GM12878 (cell line): ENCODE measurements at regions not wholly inside any gene's neighbourhood (a gene's known extent, or its start where the extent isn't known, plus 50 kb on each side); places are given as distances from the start of the nearest gene placed in this dataset.

ENCODE experiments used
- ATAC-seq: fragments of 200-7000 bp; cut with Tn5 transposase; 3 replicates; pipeline ENCODE4 v1.9.1; 2020; ENCODE audit warnings: mild to moderate bottlenecking, moderate library complexity
- BruUV-seq: library from RNA; stranded (reverse); fragments of 400-500 nt; replicated peaks from 2 replicates; lab custom pipeline; 2021; lab: Mats Ljungman, UMichigan
- CTCF ChIA-PET: fragments of 300-600 bp; sonication (Branson Sonifier 250); formaldehyde crosslinking; extraction: SDS; loops from one replicate; lab custom pipeline; 2021; ENCODE audit warnings: inconsistent platforms; lab: Yijun Ruan, JAX
- POLR2A ChIA-PET: fragments of 350-600 bp; formaldehyde crosslinking; extraction: SDS; loops from one replicate; lab custom pipeline; 2021; ENCODE audit warnings: inconsistent platforms; lab: Charles Lee
- RAD21 ChIA-PET: fragments of 300-600 bp; sonication (Branson Sonifier 250); formaldehyde crosslinking; loops from one replicate; lab custom pipeline; 2023; ENCODE audit warnings: antibody characterized with exemption; ENCODE audit not compliant: unreplicated experiment; lab: Charles Lee
- SMC1A ChIA-PET: fragments of 300-600 bp; sonication (Branson Sonifier 250); formaldehyde crosslinking; loops from one replicate; lab custom pipeline; 2023; ENCODE audit not compliant: unreplicated experiment, uncharacterized antibody; lab: Charles Lee
- DNase-seq: peaks from one replicate; pipeline ENCODE4 v3.0.0-alpha.2; 2011; ENCODE audit warnings: low read depth, low spot score
- FAIRE-seq: peaks from 3 replicates; lab custom pipeline; 2011; peaks lifted over from hg19 to GRCh38; lab: Jason Lieb, UNC
- H2AFZ ChIP-seq: 2 replicates; pipeline ENCODE4 v1.6.0; 2011; ENCODE audit warnings: low read depth, low read length, control low read depth; ENCODE audit not compliant: control insufficient read depth
- H3K27ac ChIP-seq: 2 replicates; pipeline ENCODE4 v1.5.1; 2011; ENCODE audit warnings: control low read depth; ENCODE audit not compliant: control insufficient read depth, insufficient read depth
- H3K27me3 ChIP-seq, 2 experiments: replicated peaks in 1 of 2; 2 replicates each; pipeline versions ENCODE4 v1.6.0 to v1.6.1; 2011; ENCODE audit warnings: low read length in 1 of 2; ENCODE audit not compliant: control insufficient read depth in 2 of 2, insufficient read depth in 2 of 2
- H3K36me3 ChIP-seq, 2 experiments: 2 replicates each; pipeline ENCODE4 v1.5.1; 2011; ENCODE audit warnings: low read length in 1 of 2; ENCODE audit not compliant: control insufficient read depth in 2 of 2, insufficient read depth in 2 of 2
- H3K4me1 ChIP-seq: 2 replicates; pipeline ENCODE4 v1.6.1; 2011; ENCODE audit warnings: mild to moderate bottlenecking, low read length, moderate library complexity, mixed read lengths; ENCODE audit not compliant: control insufficient read depth, insufficient read depth
- H3K4me2 ChIP-seq: 2 replicates; pipeline ENCODE4 v1.6.0; 2011; ENCODE audit warnings: control low read depth; ENCODE audit not compliant: control insufficient read depth, insufficient read depth
- H3K4me3 ChIP-seq: fragments of 200-600 bp; sonication (generic); 2 replicates; pipeline ENCODE4 v1.5.1; 2016
- H3K79me2 ChIP-seq: 2 replicates; pipeline ENCODE4 v1.6.0; 2011; ENCODE audit warnings: low read length; ENCODE audit not compliant: control insufficient read depth, insufficient read depth
- H3K9ac ChIP-seq: 2 replicates; pipeline ENCODE4 v1.8.0; 2011; ENCODE audit warnings: low read length, control low read depth, mixed read lengths; ENCODE audit not compliant: control insufficient read depth, insufficient read depth
- H3K9me3 ChIP-seq: replicated peaks from 3 replicates; pipeline ENCODE4 v1.5.1; 2011; ENCODE audit warnings: mild to moderate bottlenecking, low read length; ENCODE audit not compliant: control insufficient read depth, insufficient read depth
- H4K20me1 ChIP-seq: 2 replicates; pipeline ENCODE4 v1.6.0; 2011; ENCODE audit not compliant: control insufficient read depth, insufficient read depth
- ASH2L ChIP-seq: fragments of 300-600, 200-600 bp; sonication (generic); IDR thresholded peaks from 2 replicates; pipeline ENCODE4 v1.6.1; 2017; ENCODE audit warnings: low read depth, mild to moderate bottlenecking, borderline replicate concordance
- ATF7 ChIP-seq: fragments of 450-650 bp; IDR thresholded peaks from 2 replicates; pipeline ENCODE4 v1.6.1; 2016; ENCODE audit warnings: low read depth, mild to moderate bottlenecking
- BACH1 ChIP-seq: fragments of 450-650 bp; IDR thresholded peaks from 2 replicates; pipeline ENCODE4 v1.6.1; 2017; ENCODE audit warnings: mild to moderate bottlenecking, borderline replicate concordance
- E2F4 ChIP-seq: IDR thresholded peaks from 2 replicates; pipeline ENCODE4 v1.6.1; 2012; ENCODE audit warnings: low read depth, low read length, improper control_type of control experiment
- EED ChIP-seq: sonication (generic); IDR thresholded peaks from 2 replicates; pipeline ENCODE4 v1.6.1; 2016; ENCODE audit warnings: antibody characterized with exemption, low read depth
- EP300 ChIP-seq, 2 experiments: fragments of 150-350 bp in 1 of 2; IDR thresholded peaks; 2 replicates each; pipeline ENCODE4 v1.6.1; 2011 to 2012; ENCODE audit warnings: low read depth in 2 of 2, low read length in 2 of 2, borderline replicate concordance in 1 of 2, improper control_type of control experiment in 1 of 2, inconsistent platforms in 1 of 2; ENCODE audit not compliant: control insufficient read depth in 1 of 2
- ESRRA ChIP-seq: IDR thresholded peaks from 2 replicates; pipeline ENCODE4 v1.6.1; 2012; ENCODE audit warnings: mild to moderate bottlenecking, low read length, improper control_type of control experiment
- IRF4 ChIP-seq: IDR thresholded peaks from 2 replicates; pipeline ENCODE4 v1.6.1; 2011; ENCODE audit warnings: low read depth, low read length
- JUNB ChIP-seq: IDR thresholded peaks from 2 replicates; pipeline ENCODE4 v1.6.1; 2016; ENCODE audit warnings: antibody characterized with exemption, mild to moderate bottlenecking
- KDM1A ChIP-seq: fragments of 200-600 bp; sonication (generic); IDR thresholded peaks from 2 replicates; pipeline ENCODE4 v1.6.1; 2016; ENCODE audit warnings: borderline replicate concordance
- NKRF ChIP-seq: fragments of 450-650 bp; conservative IDR thresholded peaks from 2 replicates; pipeline ENCODE4 v1.6.1; 2017; ENCODE audit warnings: mild to moderate bottlenecking, moderate library complexity
- POLR2AphosphoS2 ChIP-seq: IDR thresholded peaks from 2 replicates; pipeline ENCODE4 v1.6.1; 2011; ENCODE audit warnings: low read depth, mild to moderate bottlenecking, low read length, improper control_type of control experiment, moderate library complexity
- RBBP5 ChIP-seq: fragments of 200-600 bp; sonication (generic); conservative IDR thresholded peaks from 2 replicates; pipeline ENCODE4 v1.6.1; 2016
- SMARCA5 ChIP-seq: fragments of 450-650 bp; IDR thresholded peaks from 2 replicates; pipeline ENCODE4 v1.6.1; 2017; ENCODE audit warnings: mild to moderate bottlenecking
- ZNF274 ChIP-seq: IDR thresholded peaks from one replicate; pipeline ENCODE4 v1.8.0; 2011; ENCODE audit not compliant: insufficient read length, insufficient read depth
- ZNF384 ChIP-seq: IDR thresholded peaks from 2 replicates; pipeline ENCODE4 v1.6.1; 2012; ENCODE audit warnings: low read depth, mild to moderate bottlenecking, low read length, improper control_type of control experiment, borderline replicate concordance
- ZSCAN29 ChIP-seq: fragments of 450-650 bp; IDR thresholded peaks from 2 replicates; pipeline ENCODE4 v1.6.1; 2017; ENCODE audit warnings: mild to moderate bottlenecking, moderate library complexity
- ZZZ3 ChIP-seq: IDR thresholded peaks from 2 replicates; pipeline ENCODE4 v1.6.1; 2011; ENCODE audit warnings: low read depth; ENCODE audit not compliant: control insufficient read depth, insufficient read length
- WGBS: methylation state at CpG from one replicate; pipeline ENCODE4 v1.1.6; 2016; ENCODE audit warnings: low lambda C conversion rate; ENCODE audit not compliant: insufficient replicate concordance, insufficient coverage; ENCODE audit errors: missing lambda C conversion rate; 5-methylcytosine and 5-hydroxymethylcytosine counted together
- in situ Hi-C: fragments of 300-500 bp; cut with MboI; formaldehyde crosslinking; loops from 9 replicates; pipeline ENCODE4 v1.14.3; 2018; ENCODE audit warnings: mixed read lengths
- intact Hi-C: fragments of 100-400 bp; cut with micrococcal nuclease; formaldehyde crosslinking; loops from one replicate; pipeline ENCODE4 v1.14.2; 2022; ENCODE audit not compliant: unreplicated experiment

- H3K4me3 ChIP-seq = no peak overlapping the region
- in situ Hi-C loops (no loop called here), intact Hi-C loops (no loop called here)
- POLR2A ChIA-PET = no interaction called here
- H3K27me3 ChIP-seq = no peaks in the 10 kb centered on the region
- TF ChIP-seq ATF7 (no peak), BACH1 (no peak), ZZZ3 (no peak), ZSCAN29 (no peak), IRF4 (no peak), E2F4 (no peak)
- H3K9ac ChIP-seq = no peak overlapping the region
- 69% methylated on average over 5 of the region's 5 CpGs for WGBS
- H2AFZ ChIP-seq = no peak overlapping the region
- H3K4me1 ChIP-seq = no peaks in the 10 kb centered on the region
- DNase-seq (no peak), FAIRE-seq (no peak), ATAC-seq (no peak)
- H3K36me3 ChIP-seq = no peaks in the 10 kb centered on the region
- no peaks in the 10 kb centered on the region for H3K9me3 ChIP-seq
- CTCF ChIA-PET = no interaction called here
- BruUV-seq = no TSS peak
- H3K79me2 ChIP-seq = no peaks in the 10 kb centered on the region
- H3K4me2 ChIP-seq = no peak overlapping the region
- SMC1A ChIA-PET = no interaction called here
- RAD21 ChIA-PET = no interaction called here
- no peaks in the 10 kb centered on the region for H4K20me1 ChIP-seq
- H3K27ac ChIP-seq = no peak overlapping the region
Observed at GRCh38 chr13:105863300-105863920, 672.1 kb downstream of the EFNB2 start.

- Histone ChIP-seq H3K4me1 (no peaks in the 10 kb centered on the region), H3K4me3 (no peak overlapping the region), H3K36me3 (no peaks in the 10 kb centered on the region), H3K9ac (no peak overlapping the region), H3K27me3 (no peaks in the 10 kb centered on the region), H2AFZ (no peak overlapping the region), H3K79me2 (no peaks in the 10 kb centered on the region), H3K9me3 (no peaks in the 10 kb centered on the region), H3K27ac (no peak overlapping the region), H4K20me1 (no peaks in the 10 kb centered on the region), H3K4me2 (no peak overlapping the region)
- WGBS = 24% methylated on average over 11 of the region's 11 CpGs
- FAIRE-seq = no peak
- ChIA-PET CTCF (interaction anchor here (1.4 kb wide), 1 partner anchor 78 kb away, joined by 3 read pairs; no protein-coding TSS in a partner anchor), POLR2A (no interaction called here), RAD21 (no interaction called here), SMC1A (interaction anchor here (0.6 kb wide), 1 partner anchor 478 kb away, joined by 3 read pairs; no protein-coding TSS in a partner anchor)
- no peak for ATAC-seq
- intact Hi-C loops (no loop called here), in situ Hi-C loops (no loop called here)
- BruUV-seq = no TSS peak
- DNase-seq = no peak
- TF ChIP-seq ZNF384 (no peak), EP300 (IDR thresholded peaks at IDR 0.05; ENCODE audit: borderline replicate concordance in 1 of 2, control insufficient read depth in 1 of 2, low read depth in 2 of 2, low read length in 2 of 2) (no peak), EED (no peak), ASH2L (no peak), KDM1A (no peak), NKRF (no peak), RBBP5 (no peak), ZNF274 (no peak), JUNB (no peak), POLR2AphosphoS2 (no peak), SMARCA5 (no peak), ESRRA (no peak)
Observed at GRCh38 chr13:105848494-105848893, 687.0 kb downstream of the EFNB2 start.
